Mucosa of stomach (tissue), 1 donor: ENCODE measurements at regions not wholly inside any gene's neighbourhood (a gene's known extent, or its start where the extent isn't known, plus 50 kb on each side); places are given as distances from the start of the nearest gene placed in this dataset.
"Not testable (repeated sequence)": the region's sequence is repeated elsewhere in the genome, so short reads cannot be mapped to it uniquely, and the experiment has no call there.

Experiments
- H3K27me3 ChIP-seq: one replicate; pipeline ENCODE4 v1.7.0; 2013; ENCODE audit warnings: mild to moderate bottlenecking, low read length; ENCODE audit not compliant: control insufficient read depth, insufficient read depth
- H3K36me3 ChIP-seq: one replicate; pipeline ENCODE4 v1.7.0; 2013; ENCODE audit warnings: low read length; ENCODE audit not compliant: control insufficient read depth, insufficient read depth
- H3K4me1 ChIP-seq: one replicate; pipeline ENCODE4 v1.7.0; 2013; ENCODE audit warnings: mild to moderate bottlenecking, low read length; ENCODE audit not compliant: control insufficient read depth, insufficient read depth
- H3K4me3 ChIP-seq: one replicate; pipeline ENCODE4 v1.7.0; 2013; ENCODE audit warnings: low read length
- H3K9ac ChIP-seq: one replicate; pipeline ENCODE4 v1.7.0; 2013; ENCODE audit warnings: mild to moderate bottlenecking, low read length, moderate library complexity
- H3K9me3 ChIP-seq: one replicate; pipeline ENCODE4 v1.7.0; 2013; ENCODE audit warnings: mild to moderate bottlenecking, low read length, moderate library complexity; ENCODE audit not compliant: control insufficient read depth
- donor health status: Pancreatic carcinoma.

DNA sequence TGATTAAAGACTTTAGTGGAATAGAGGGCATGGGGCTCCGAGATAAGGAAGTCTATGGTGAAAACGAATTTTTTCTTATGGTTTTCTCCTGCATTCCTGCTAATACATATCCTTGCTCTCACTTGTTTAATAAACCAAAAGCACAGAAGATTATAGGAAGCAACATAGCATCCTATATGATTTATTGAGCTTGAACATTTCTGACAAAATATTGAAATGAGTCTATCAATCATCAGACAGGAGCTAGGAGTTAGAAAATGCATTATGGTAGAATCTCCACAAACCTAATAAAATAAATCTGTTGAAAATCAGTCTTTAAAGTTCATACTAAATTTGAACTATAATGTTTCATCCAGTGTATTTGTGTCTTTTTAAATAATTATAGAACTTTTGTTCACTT, 554.6 kb upstream of the RGMB start:
- Histone ChIP-seq H3K4me3 (no peak overlapping the region), H3K36me3 (no peaks in the 10 kb centered on the region), H3K9ac (no peak overlapping the region), H3K4me1 (no peaks in the 10 kb centered on the region), H3K9me3 (no peaks in the 10 kb centered on the region), H3K27me3 (no peaks in the 10 kb centered on the region)

DNA sequence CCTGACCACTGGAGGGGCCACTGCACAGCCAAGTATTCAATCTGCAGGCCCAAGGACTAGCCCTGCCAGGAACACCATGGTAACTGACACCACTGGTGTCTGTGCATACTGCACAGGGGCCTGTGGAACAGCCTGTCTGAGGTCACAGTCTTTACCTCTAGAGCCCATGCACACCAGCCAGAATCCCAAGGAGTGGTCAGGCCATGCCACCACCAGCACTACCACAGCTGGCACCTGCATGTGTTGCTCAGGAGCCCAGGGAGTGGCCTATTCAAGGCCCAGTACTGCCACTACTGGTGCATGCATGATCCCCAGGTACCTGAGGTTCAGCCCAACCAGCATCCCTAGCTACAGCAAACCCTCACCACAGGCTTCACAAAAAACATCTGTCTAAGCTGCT, 546.0 kb upstream of the RGMB start:
- Histone ChIP-seq H3K9ac (no peak overlapping the region), H3K27me3 (no peaks in the 10 kb centered on the region), H3K4me1 (no peaks in the 10 kb centered on the region), H3K36me3 (no peaks in the 10 kb centered on the region), H3K9me3 (no peaks in the 10 kb centered on the region), H3K4me3 (no peak overlapping the region)

GRCh38 chr5:98231089-98231488, 542.4 kb upstream of the RGMB start:
- no peaks in the 10 kb centered on the region for H3K4me1 ChIP-seq
- H3K9ac ChIP-seq = no peak overlapping the region
- no peaks in the 10 kb centered on the region for H3K27me3 ChIP-seq
- H3K9me3 ChIP-seq = no peaks in the 10 kb centered on the region
- no peaks in the 10 kb centered on the region for H3K36me3 ChIP-seq
- H3K4me3 ChIP-seq = no peak overlapping the region

DNA sequence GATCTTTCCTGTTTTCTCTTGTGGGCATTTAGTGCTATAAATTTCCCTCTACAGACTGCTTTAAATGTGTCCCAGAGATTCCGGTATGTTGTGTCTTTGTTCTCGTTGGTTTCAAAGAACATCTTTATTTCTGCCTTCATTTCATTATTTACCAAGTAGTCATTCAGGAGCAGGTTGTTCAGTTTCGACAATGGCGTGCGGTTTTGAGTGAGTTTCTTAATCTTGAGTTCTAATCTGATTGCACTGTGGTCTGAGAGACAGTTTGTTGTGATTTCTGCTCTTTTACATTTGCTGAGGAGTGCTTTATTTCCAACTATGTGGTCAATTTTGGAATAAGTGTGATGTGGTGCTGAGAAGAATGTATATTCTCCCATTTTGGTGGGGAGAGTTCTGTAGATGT, 535.7 kb upstream of the RGMB start:
- not testable (repeated sequence) for H3K9ac ChIP-seq, H3K27me3 ChIP-seq, H3K36me3 ChIP-seq, H3K9me3 ChIP-seq, H3K4me1 ChIP-seq, H3K4me3 ChIP-seq

GRCh38 chr5:98243972-98244371, 529.5 kb upstream of the RGMB start:
- Histone ChIP-seq H3K4me1 (no peaks in the 10 kb centered on the region), H3K4me3 (no peak overlapping the region), H3K27me3 (no peaks in the 10 kb centered on the region), H3K9me3 (no peaks in the 10 kb centered on the region), H3K36me3 (no peaks in the 10 kb centered on the region), H3K9ac (no peak overlapping the region)

DNA sequence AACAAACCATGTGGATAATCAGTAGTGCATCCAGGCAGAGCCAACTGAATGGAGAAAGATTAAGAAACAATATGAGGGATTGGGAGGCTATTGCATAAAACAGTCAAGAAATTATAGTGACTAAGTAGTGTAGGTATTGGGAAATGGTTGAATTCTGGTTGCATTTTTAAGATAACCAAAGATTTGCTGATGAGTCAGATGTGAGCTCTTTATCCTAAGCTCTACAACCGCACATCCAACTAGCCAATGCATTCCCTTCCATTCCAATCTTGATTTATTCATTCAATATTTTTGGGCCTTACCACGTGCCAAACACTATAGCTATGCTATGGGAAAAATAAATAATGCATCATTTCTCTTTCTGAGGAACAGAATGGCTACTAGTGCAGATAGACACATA, 524.5 kb upstream of the RGMB start:
- Histone ChIP-seq H3K9me3 (no peaks in the 10 kb centered on the region), H3K4me3 (no peak overlapping the region), H3K9ac (no peak overlapping the region), H3K4me1 (no peaks in the 10 kb centered on the region), H3K36me3 (no peaks in the 10 kb centered on the region), H3K27me3 (no peaks in the 10 kb centered on the region)

DNA sequence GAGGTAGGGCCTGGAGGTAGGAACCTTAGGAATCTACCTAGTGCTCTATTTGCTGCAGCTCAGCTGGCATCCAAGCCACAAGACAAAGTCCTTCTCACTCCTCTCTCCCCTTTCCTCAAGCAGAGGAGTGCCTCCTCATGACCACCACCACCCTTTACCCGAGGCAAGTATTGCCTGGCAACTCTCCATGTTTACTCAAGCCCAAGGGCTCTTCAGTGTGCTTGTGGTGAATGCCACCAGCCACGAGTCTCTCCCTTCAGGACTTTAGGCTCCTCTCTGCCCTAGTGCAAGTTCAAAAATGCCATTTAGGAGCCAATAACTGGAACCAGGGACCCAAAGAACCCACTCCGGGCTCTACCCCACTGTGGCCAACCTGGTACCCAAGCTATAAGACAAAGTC, 514.5 kb upstream of the RGMB start:
- Histone ChIP-seq H3K27me3 (no peaks in the 10 kb centered on the region), H3K9me3 (no peaks in the 10 kb centered on the region), H3K4me3 (no peak overlapping the region), H3K4me1 (no peaks in the 10 kb centered on the region), H3K36me3 (no peaks in the 10 kb centered on the region), H3K9ac (no peak overlapping the region)

- Histone ChIP-seq H3K4me1 (no peaks in the 10 kb centered on the region), H3K36me3 (no peaks in the 10 kb centered on the region), H3K9ac (no peak overlapping the region), H3K9me3 (no peaks in the 10 kb centered on the region), H3K4me3 (no peak overlapping the region), H3K27me3 (no peaks in the 10 kb centered on the region)
These were observed 513.9 kb upstream of the RGMB start for GRCh38 chr5:98259595-98259994.

DNA sequence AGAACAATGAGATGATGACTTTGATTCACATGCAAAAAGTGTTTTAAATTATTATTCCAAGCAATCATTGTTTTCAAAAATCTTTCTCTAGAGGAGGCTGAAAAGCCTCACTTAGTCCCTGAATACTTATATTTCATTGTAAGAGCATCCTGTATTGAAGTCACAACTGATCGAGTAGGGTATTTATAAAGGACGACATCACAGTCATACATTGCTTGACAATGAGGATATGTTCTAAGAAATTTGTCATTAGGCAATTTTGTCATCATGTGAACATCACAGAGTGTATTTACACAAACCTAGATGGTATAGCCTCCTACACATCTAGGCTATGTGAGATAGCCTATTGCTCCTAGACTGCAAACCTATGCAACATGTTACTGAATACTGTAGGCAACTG, 510.4 kb upstream of the RGMB start:
- Histone ChIP-seq H3K27me3 (no peaks in the 10 kb centered on the region), H3K4me3 (no peak overlapping the region), H3K36me3 (no peaks in the 10 kb centered on the region), H3K4me1 (no peaks in the 10 kb centered on the region), H3K9me3 (no peaks in the 10 kb centered on the region), H3K9ac (no peak overlapping the region)

- Histone ChIP-seq H3K9me3 (no peaks in the 10 kb centered on the region), H3K4me3 (no peak overlapping the region), H3K36me3 (no peaks in the 10 kb centered on the region), H3K9ac (no peak overlapping the region), H3K4me1 (no peaks in the 10 kb centered on the region), H3K27me3 (no peaks in the 10 kb centered on the region)
These were observed 505.2 kb upstream of the RGMB start for GRCh38 chr5:98268162-98268860.

- Histone ChIP-seq H3K4me3 (no peak overlapping the region), H3K9me3 (no peaks in the 10 kb centered on the region), H3K4me1 (no peaks in the 10 kb centered on the region), H3K9ac (no peak overlapping the region), H3K27me3 (no peaks in the 10 kb centered on the region), H3K36me3 (no peaks in the 10 kb centered on the region)
These were observed 497.5 kb upstream of the RGMB start for GRCh38 chr5:98275980-98276379.

GRCh38 chr5:98282521-98282920, 490.9 kb upstream of the RGMB start:
- Histone ChIP-seq H3K27me3 (no peaks in the 10 kb centered on the region), H3K4me3 (no peak overlapping the region), H3K36me3 (no peaks in the 10 kb centered on the region), H3K4me1 (peaks cover 4% of the 10 kb centered on the region), H3K9me3 (no peaks in the 10 kb centered on the region), H3K9ac (no peak overlapping the region)

- Histone ChIP-seq H3K36me3 (no peaks in the 10 kb centered on the region), H3K4me3 (no peak overlapping the region), H3K9ac (no peak overlapping the region), H3K27me3 (no peaks in the 10 kb centered on the region), H3K4me1 (no peaks in the 10 kb centered on the region), H3K9me3 (no peaks in the 10 kb centered on the region)
These were observed 481.0 kb upstream of the RGMB start for GRCh38 chr5:98292496-98292895.
